Stimulated activated CD8-positive, alpha-beta memory T cell treated with anti-CD3 and anti-CD28 coated beads, Interleukin-2, amount 100 ng/mL, for 1 hour (primary cell): ENCODE measurements at regions not wholly inside any gene's neighbourhood (a gene's known extent, or its start where the extent isn't known, plus 50 kb on each side); places are given as distances from the start of the nearest gene placed in this dataset.

Source experiments
- DNase-seq, 2 donors: peaks; one replicate each; pipeline ENCODE4 v3.0.0-alpha.2; 2020; ENCODE audit warnings: low read depth in 2 of 2

DNA sequence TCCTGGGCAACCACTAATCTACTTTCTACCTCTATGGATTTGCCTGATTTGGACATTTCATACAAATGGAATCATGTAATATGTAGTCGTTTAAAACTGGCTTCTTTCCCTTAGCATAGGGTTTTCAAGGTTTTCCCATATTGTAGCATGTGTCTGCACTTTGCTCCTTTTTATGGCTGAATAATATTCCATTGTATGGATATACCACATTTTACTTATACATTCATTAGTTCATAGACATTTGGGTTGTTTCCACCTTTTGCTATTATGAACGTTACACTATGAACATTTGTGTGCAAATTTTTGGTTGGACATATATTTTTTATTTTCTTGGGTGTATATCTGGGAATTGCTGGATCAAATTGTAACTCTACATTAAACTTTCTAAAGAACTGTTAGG, 600.4 kb upstream of the NOX3 start:
- DNase-seq, result no peak

GRCh38 chr6:156053626-156054025, 598.0 kb upstream of the NOX3 start:
- DNase-seq, result no peak

- DNase-seq, result no peak
These were observed 591.3 kb upstream of the NOX3 start for GRCh38 chr6:156046841-156047449.

GRCh38 chr6:156046268-156046665, 590.6 kb upstream of the NOX3 start:
- DNase-seq, result no peak

GRCh38 chr6:156045401-156046267, 590.0 kb upstream of the NOX3 start:
- no peak for DNase-seq

- DNase-seq, result no peak
These were observed 578.0 kb upstream of the NOX3 start for GRCh38 chr6:156033598-156033997.

DNA sequence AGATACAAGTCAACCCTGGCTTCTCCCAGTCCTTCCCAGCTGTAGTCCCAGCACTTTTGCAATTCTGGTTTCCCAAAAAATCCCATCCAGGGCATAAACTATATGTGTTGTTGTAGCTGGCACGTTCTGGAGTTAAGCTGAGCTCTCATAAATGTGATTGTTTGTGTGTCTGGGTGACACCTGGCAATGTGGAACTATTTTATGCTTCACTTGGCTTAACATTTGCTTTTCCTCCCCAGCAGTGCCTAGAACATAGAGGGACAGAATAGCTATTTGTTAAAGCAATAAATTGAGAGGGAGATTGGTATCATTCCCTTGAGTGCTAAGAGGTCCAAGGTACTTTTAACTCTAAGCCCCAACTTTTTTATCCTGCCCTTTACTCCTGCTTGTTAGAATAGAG, 575.9 kb upstream of the NOX3 start:
- no peak for DNase-seq

- DNase-seq, result no peak
These were observed 574.4 kb upstream of the NOX3 start for GRCh38 chr6:156030053-156030452.

DNA sequence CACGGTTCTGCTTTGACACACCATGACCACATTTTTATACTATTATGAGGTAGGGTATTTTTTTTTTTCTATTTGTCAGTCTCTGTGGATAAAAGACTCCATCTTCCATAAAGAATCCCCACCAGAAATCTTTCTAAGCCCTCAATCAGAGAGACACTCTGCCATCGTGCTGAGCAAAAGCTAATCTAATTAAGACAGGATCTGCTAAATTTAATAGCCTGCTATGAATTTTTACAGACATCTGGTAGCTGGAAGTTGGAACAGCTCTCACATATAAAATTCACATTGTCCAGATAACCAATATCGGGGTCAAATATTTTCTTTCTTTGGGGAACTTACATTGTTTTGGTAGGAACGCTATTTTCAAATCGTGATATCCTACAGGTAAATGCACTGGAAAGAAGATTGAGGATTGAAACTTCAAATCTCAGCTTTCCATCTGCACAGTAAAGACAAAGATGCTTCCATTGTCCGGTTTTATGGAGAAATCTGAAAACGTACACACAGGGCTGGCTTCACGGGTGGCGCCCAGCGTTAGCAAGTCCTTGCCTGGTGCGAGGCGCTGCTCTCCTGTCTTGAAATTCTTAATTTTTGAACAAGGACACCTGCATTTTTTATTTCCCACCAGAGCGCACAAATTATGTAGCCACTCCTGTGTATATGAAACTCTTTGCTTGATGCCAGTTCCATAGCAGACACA, 573.8 kb upstream of the NOX3 start:
- no peak for DNase-seq

GRCh38 chr6:156028335-156029131, 572.9 kb upstream of the NOX3 start:
- DNase-seq, result no peak

- DNase-seq, result no peak
These were observed 571.6 kb upstream of the NOX3 start for GRCh38 chr6:156027248-156027626.

DNA sequence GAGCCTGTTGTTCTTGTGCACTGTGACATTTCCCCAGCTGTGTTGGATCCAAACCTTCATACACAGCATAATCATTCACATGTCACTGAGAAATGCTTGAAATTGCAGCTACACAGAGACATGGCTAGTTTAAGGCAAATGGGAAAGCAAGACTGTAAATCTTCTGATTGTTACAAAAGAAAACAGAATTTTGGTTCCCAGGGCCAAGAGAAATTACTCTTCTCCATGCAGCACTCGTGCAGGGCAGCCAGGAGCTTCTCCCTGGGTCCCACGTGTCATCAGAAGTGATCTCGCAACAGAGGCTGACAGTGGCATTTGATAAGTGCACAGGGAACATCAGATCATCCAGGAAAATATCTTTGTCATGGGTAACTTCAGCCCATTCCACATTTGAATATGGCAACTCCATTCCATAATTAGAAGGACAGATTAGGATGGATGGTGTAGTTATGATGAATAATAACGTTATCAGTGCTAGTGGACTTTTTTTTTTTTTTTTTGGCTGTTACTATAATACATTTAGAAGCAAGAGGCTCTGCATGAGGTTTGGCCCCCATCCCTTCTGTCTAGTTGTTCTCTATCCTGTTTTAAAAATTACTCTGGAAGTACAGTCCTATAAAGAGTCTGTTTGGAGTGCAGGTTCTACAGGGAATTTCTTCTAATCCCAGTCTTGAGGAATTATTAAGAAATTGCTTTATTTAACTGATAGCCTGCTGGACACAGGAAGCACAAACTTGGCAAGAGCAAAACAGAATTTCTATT, 571.0 kb upstream of the NOX3 start:
- DNase-seq, result no peak

GRCh38 chr6:156024339-156024738, 568.7 kb upstream of the NOX3 start:
- DNase-seq, result no peak

DNA sequence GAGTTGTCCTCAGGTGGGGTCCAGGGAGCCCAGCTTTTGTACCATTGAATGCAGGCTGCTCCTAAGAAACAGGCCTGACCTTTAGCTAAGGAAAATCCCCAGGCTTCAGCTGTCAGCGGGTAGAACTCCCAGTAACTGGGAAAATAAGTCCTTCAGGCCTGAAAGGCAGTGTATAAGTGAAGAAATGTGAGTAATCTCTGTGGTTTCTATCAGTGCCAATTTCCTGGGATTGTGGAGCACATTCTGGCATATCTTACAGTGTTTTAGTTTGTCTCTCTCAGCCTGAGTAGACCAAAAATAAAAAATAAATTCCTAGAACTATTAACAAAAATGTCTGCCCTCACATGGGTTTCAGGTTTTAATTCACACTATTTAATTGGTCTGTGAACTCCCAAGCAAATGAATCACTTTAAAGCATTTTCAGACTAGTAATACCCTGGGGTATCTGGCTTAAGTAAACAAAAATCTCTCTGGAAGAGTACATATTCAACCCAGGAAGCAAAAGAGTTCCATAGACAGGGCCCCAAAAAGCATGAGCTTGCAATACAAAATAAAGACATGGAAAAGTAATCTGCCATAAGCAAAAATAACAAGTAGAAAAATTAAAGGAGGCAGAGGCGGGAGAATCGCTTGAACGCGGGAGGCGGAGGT, 566.2 kb upstream of the NOX3 start:
- DNase-seq, result no peak

DNA sequence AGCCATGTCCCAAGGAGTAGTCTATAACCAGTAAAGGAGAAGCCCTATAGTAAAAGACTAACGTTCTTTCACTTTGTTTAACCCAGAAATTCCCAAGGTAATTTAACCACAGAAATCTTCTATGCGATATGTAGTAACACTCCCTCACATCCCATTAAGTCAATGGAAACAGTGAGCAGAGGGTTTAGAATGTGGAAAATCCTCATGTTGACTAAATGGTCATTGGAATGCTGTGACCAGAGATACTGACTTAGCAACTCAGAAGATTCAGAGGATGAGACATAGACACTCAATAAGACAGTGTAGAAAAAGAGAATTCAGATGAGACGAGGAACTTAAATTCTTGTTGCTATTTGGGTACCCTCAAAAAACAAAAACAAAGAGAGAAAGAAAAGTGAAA, 562.2 kb upstream of the NOX3 start:
- no peak for DNase-seq

GRCh38 chr6:156016186-156016976, 560.7 kb upstream of the NOX3 start:
- DNase-seq, result no peak

DNA sequence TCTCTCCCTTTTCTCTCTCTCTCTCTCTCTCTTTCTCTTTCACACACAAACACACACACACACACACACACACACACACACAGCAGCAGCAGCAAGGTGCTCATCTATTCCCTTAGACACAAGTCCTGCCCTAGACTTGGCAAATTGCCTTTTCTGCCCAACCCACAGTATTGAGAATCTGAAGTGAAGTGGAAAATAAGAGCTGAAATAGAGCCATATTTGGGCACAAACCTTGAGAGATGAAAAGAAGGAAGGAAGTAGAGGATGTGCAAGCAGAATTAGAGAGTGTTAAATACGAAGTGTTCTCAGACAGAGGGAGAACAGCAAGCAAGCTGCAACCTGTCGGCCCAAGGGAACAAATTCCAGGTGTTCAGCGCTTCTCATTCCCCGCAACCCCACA, 557.5 kb upstream of the NOX3 start:
- DNase-seq, result no peak

DNA sequence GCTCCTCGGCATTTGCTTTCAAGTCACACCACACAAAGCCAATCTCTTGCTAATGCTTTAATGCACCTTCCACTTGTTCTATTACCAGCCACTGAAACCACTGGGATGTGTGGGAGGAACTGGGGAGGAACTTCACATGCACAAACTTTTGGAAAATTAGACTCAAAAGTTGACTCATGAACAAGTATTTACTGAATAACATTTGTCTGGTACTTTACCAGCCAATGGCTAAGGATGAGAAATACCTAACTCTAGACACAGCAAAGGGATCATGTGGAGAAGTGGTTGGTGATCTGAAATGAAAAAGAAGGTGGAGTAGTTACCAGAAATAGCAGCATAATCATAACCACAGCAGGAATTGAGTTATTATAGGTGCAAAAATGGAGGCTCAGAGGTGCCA, 554.0 kb upstream of the NOX3 start:
- DNase-seq, result no peak

- no peak for DNase-seq
These were observed 549.2 kb upstream of the NOX3 start for GRCh38 chr6:156004796-156005195.

GRCh38 chr6:155996151-155996550, 540.5 kb upstream of the NOX3 start:
- DNase-seq, result no peak
